ENCODE measurements at regions not wholly inside any gene's neighbourhood (a gene's known extent, or its start where the extent isn't known, plus 50 kb on each side); places are given as distances from the start of the nearest gene placed in this dataset.

DNA sequence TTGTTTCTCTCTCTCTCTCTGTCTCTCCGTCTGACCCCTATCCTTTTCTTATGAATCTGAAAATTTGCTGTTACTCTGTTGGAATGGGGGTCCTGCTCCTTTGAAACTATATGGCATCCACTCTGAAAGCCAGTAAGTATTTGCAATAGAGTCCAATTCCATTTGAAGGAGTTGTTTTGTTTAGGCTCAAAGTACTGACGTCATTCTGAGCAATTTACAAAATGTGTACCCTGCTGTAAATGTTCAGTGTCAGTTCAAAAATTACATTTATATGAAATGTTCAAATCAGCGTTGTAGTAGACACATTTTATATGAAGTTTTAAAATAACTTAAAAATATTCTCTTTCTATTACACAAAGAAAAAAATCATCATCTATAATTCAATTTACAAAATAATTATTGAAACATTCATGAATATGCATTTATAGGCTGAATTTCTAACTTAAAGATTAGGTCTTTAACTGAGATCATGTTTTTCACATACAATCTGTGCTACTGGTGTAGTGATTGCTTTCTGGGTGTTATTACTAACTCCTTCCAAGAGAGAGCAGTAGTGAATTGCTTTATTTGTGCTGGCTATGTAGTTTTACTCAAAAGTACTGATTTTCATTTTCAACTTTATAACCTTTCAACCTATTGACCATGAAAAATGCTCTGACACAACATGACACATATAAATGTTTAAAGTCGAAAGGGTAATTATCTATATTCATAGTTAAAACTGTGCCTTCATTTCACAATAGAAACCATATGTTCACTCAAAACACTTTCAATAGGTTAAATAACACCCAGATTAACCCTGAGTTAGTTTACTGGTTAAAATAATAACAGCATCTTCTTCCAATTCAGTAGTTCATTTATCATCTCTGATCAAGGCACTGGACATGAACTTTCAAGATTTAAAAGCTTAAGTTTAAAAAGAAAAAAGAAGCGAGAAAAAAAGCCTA is 253.1 kb upstream of the ADGRL4 start:
- Histone ChIP-seq H3K9me3 (ENCODE audit: insufficient read depth, low read length) (no peaks in the 10 kb centered on the region), H3K4me2 (ENCODE audit: low read depth, low read length, poor library complexity, severe bottlenecking) (no peak overlapping the region), H3K27ac (ENCODE audit: low read depth, low read length) (no peak overlapping the region), H3K4me3 (ENCODE audit: insufficient read depth, low read length, poor library complexity, severe bottlenecking) (no peak overlapping the region), H3K9me2 (replicated peaks; ENCODE audit: insufficient read depth, low read length) (no peaks in the 10 kb centered on the region), H2AFZ (ENCODE audit: low read depth, low read length, severe bottlenecking) (no peak overlapping the region), H4K20me1 (ENCODE audit: low read depth, low read length) (no peaks in the 10 kb centered on the region), H3K36me3 (ENCODE audit: low read length) (no peaks in the 10 kb centered on the region), H3K9ac (ENCODE audit: low read length) (no peak overlapping the region), H3F3A (ENCODE audit: insufficient read depth) (no peaks in the 10 kb centered on the region), H3K79me2 (ENCODE audit: insufficient read depth, low read length) (no peaks in the 10 kb centered on the region), H3K27me3 (ENCODE audit: low read length) (no peaks in the 10 kb centered on the region)
- no peak for TF ChIP-seq EZH2phosphoT487 (conservative IDR thresholded peaks at IDR 0.05; ENCODE audit: low read length)
- TF ChIP-seq, protein P1, sequence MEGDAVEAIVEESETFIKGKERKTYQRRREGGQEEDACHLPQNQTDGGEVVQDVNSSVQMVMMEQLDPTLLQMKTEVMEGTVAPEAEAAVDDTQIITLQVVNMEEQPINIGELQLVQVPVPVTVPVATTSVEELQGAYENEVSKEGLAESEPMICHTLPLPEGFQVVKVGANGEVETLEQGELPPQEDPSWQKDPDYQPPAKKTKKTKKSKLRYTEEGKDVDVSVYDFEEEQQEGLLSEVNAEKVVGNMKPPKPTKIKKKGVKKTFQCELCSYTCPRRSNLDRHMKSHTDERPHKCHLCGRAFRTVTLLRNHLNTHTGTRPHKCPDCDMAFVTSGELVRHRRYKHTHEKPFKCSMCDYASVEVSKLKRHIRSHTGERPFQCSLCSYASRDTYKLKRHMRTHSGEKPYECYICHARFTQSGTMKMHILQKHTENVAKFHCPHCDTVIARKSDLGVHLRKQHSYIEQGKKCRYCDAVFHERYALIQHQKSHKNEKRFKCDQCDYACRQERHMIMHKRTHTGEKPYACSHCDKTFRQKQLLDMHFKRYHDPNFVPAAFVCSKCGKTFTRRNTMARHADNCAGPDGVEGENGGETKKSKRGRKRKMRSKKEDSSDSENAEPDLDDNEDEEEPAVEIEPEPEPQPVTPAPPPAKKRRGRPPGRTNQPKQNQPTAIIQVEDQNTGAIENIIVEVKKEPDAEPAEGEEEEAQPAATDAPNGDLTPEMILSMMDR (IDR thresholded peaks at IDR 0.05; ENCODE audit: insufficient read depth, low read length, poor library complexity, severe bottlenecking) = peak; percentile 38

DNA sequence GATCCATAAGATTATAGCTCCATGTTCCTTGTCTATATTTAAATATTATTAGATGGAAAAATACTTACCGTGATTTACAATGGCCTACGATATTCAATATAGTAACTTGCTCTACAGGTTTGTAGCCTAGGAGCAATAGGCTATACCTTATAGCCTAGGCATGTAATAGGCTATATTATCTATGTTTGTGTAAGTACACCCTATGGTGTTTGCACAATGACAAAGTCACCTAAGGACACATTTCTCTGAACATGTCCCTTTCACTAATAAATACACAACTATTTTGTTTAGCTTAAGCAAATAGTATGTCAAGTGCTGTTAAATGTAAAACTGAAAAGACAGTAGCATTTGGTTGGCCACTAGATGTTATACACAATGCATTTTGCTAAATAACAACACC is 248.9 kb upstream of the ADGRL4 start:
- Histone ChIP-seq H2AFZ (ENCODE audit: low read depth, low read length, severe bottlenecking) (peak overlapping the region; percentile 17), H3K9me2 (replicated peaks; ENCODE audit: insufficient read depth, low read length) (no peaks in the 10 kb centered on the region), H3K4me2 (ENCODE audit: low read depth, low read length, poor library complexity, severe bottlenecking) (no peak overlapping the region), H3K4me3 (ENCODE audit: insufficient read depth, low read length, poor library complexity, severe bottlenecking) (no peak overlapping the region), H3K27ac (ENCODE audit: low read depth, low read length) (no peak overlapping the region), H3K79me2 (ENCODE audit: insufficient read depth, low read length) (no peaks in the 10 kb centered on the region), H3K9ac (ENCODE audit: low read length) (no peak overlapping the region), H3K9me3 (ENCODE audit: insufficient read depth, low read length) (no peaks in the 10 kb centered on the region), H3K27me3 (ENCODE audit: low read length) (no peaks in the 10 kb centered on the region), H3F3A (ENCODE audit: insufficient read depth) (no peaks in the 10 kb centered on the region), H4K20me1 (ENCODE audit: low read depth, low read length) (no peaks in the 10 kb centered on the region), H3K36me3 (ENCODE audit: low read length) (no peaks in the 10 kb centered on the region)
- TF ChIP-seq, protein P1 (IDR thresholded peaks at IDR 0.05; ENCODE audit: insufficient read depth, low read length, poor library complexity, severe bottlenecking) = no peak
- TF ChIP-seq EZH2phosphoT487 (conservative IDR thresholded peaks at IDR 0.05; ENCODE audit: low read length) = no peak

DNA sequence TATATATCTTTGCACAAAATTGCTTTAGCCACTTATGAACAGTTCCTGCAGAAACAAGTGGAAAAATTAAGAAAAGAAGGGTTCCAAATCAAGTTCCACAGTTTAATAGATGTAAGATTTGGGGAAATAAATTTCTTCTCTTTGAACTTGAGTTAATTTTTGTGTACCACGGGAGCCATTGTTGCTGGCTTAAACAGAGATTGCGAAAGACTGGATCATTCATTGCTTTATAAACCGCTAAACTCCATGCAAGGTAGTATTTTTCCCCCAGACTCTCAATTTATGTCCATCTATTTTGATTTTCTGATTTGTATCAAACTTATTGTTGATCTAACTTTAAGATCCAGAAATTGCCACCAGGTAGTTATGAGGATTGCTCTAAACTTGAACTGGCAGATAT is 246.1 kb upstream of the ADGRL4 start:
- Histone ChIP-seq H4K20me1 (ENCODE audit: low read depth, low read length) (no peaks in the 10 kb centered on the region), H3F3A (ENCODE audit: insufficient read depth) (no peaks in the 10 kb centered on the region), H3K4me2 (ENCODE audit: low read depth, low read length, poor library complexity, severe bottlenecking) (no peak overlapping the region), H3K9me2 (replicated peaks; ENCODE audit: insufficient read depth, low read length) (no peaks in the 10 kb centered on the region), H3K36me3 (ENCODE audit: low read length) (no peaks in the 10 kb centered on the region), H3K9ac (ENCODE audit: low read length) (no peak overlapping the region), H2AFZ (ENCODE audit: low read depth, low read length, severe bottlenecking) (no peak overlapping the region), H3K9me3 (ENCODE audit: insufficient read depth, low read length) (no peaks in the 10 kb centered on the region), H3K27me3 (ENCODE audit: low read length) (no peaks in the 10 kb centered on the region), H3K27ac (ENCODE audit: low read depth, low read length) (no peak overlapping the region), H3K79me2 (ENCODE audit: insufficient read depth, low read length) (no peaks in the 10 kb centered on the region), H3K4me3 (ENCODE audit: insufficient read depth, low read length, poor library complexity, severe bottlenecking) (no peak overlapping the region)
- TF ChIP-seq EZH2phosphoT487 (conservative IDR thresholded peaks at IDR 0.05; ENCODE audit: low read length) = no peak
- TF ChIP-seq, protein P1 (IDR thresholded peaks at IDR 0.05; ENCODE audit: insufficient read depth, low read length, poor library complexity, severe bottlenecking) = no peak

Measured in SU-DHL-6 (cell line).